ENCODE measurements at regions not wholly inside any gene's neighbourhood (a gene's known extent, or its start where the extent isn't known, plus 50 kb on each side); places are given as distances from the start of the nearest gene placed in this dataset.
A peak's percentile ranks its signal among the peaks of the same experiment; 100 is the strongest.

- FAIRE-seq, result no peak
- no peak for DNase-seq (ENCODE audit: low spot score in 2 of 2)
Observed at GRCh38 chr5:4208996-4209395, 613.4 kb downstream of the IRX1 start.

GRCh38 chr5:4212071-4212739 is 616.6 kb downstream of the IRX1 start:
- FAIRE-seq, result no peak
- DNase-seq (ENCODE audit: low spot score in 2 of 2), result no peak

GRCh38 chr5:4212981-4213819 is 617.6 kb downstream of the IRX1 start:
- DNase-seq (ENCODE audit: low spot score in 2 of 2) (no peak), FAIRE-seq (no peak)

- FAIRE-seq, result no peak
Observed at GRCh38 chr5:4215143-4215542, 619.5 kb downstream of the IRX1 start.

GRCh38 chr5:4216142-4216541 is 620.5 kb downstream of the IRX1 start:
- no peak for FAIRE-seq
- DNase-seq (ENCODE audit: low spot score in 2 of 2), result no peak

More at GRCh38 chr5:4215143-4215542, 619.5 kb downstream of the IRX1 start:
- no peak for DNase-seq (ENCODE audit: low spot score in 2 of 2)

- FAIRE-seq, result no peak
- no peak for DNase-seq (ENCODE audit: low spot score in 2 of 2)
Observed at GRCh38 chr5:4220016-4220415, 624.4 kb downstream of the IRX1 start.

- DNase-seq (ENCODE audit: low spot score in 2 of 2) (no peak), FAIRE-seq (no peak)
Observed at GRCh38 chr5:4221048-4221447, 625.4 kb downstream of the IRX1 start.

GRCh38 chr5:4222147-4222546 is 626.5 kb downstream of the IRX1 start:
- FAIRE-seq (no peak), DNase-seq (ENCODE audit: low spot score in 2 of 2) (no peak)

GRCh38 chr5:4222821-4223220 is 627.2 kb downstream of the IRX1 start:
- no peak for FAIRE-seq
- no peak for DNase-seq (ENCODE audit: low spot score in 2 of 2)

- no peak for DNase-seq (ENCODE audit: low spot score in 2 of 2)
- no peak for FAIRE-seq
Observed at GRCh38 chr5:4225741-4226140, 630.1 kb downstream of the IRX1 start.

- FAIRE-seq, result no peak
- DNase-seq (ENCODE audit: low spot score in 2 of 2), result no peak
Observed at GRCh38 chr5:4226565-4226964, 630.9 kb downstream of the IRX1 start.

- FAIRE-seq (no peak), DNase-seq (ENCODE audit: low spot score in 2 of 2) (no peak)
Observed at GRCh38 chr5:4228708-4229107, 633.1 kb downstream of the IRX1 start.

- no peak for FAIRE-seq
- no peak for DNase-seq (ENCODE audit: low spot score in 2 of 2)
Observed at GRCh38 chr5:4229414-4230292, 634.0 kb downstream of the IRX1 start.

- FAIRE-seq (no peak), DNase-seq (ENCODE audit: low spot score in 2 of 2) (no peak)
Observed at GRCh38 chr5:4230471-4230785, 634.8 kb downstream of the IRX1 start.

- FAIRE-seq (no peak), DNase-seq (ENCODE audit: low spot score in 2 of 2) (peak in 1 of 2 donors; percentile 8)
Observed at GRCh38 chr5:4230786-4231641, 635.4 kb downstream of the IRX1 start.

GRCh38 chr5:4232084-4232483 is 636.5 kb downstream of the IRX1 start:
- no peak for FAIRE-seq
- DNase-seq (ENCODE audit: low spot score in 2 of 2), result no peak

GRCh38 chr5:4233671-4234070 is 638.0 kb downstream of the IRX1 start:
- FAIRE-seq (no peak), DNase-seq (ENCODE audit: low spot score in 2 of 2) (no peak)

GRCh38 chr5:4243479-4244264 is 648.0 kb downstream of the IRX1 start:
- FAIRE-seq, result no peak

GRCh38 chr5:4244306-4244705 is 648.7 kb downstream of the IRX1 start:
- DNase-seq (ENCODE audit: low spot score in 2 of 2) (no peak), FAIRE-seq (no peak)

More at GRCh38 chr5:4243479-4244264, 648.0 kb downstream of the IRX1 start:
- DNase-seq (ENCODE audit: low spot score in 2 of 2), result no peak

Data from frontal cortex (tissue), 3 donors.